A549 (cell line): ENCODE measurements at regions not wholly inside any gene's neighbourhood (a gene's known extent, or its start where the extent isn't known, plus 50 kb on each side); places are given as distances from the start of the nearest gene placed in this dataset.

ENCODE experiments used
- ATAC-seq, 2 experiments: fragments of 200-7000 bp in 1 of 2; fragments of >200 bp in 1 of 2; cut with Nextera tagmentation in 1 of 2; cut with Tn5 transposase in 1 of 2; 3 replicates each; pipeline versions ENCODE4 v1.8.0 to v1.9.1; 2018 to 2020; ENCODE audit warnings: mild to moderate bottlenecking in 1 of 2, moderate library complexity in 1 of 2
- CTCF ChIA-PET: fragments of 300-600 bp; sonication (Branson Sonifier 250); formaldehyde crosslinking; extraction: SDS; loops from one replicate; lab custom pipeline; 2021; ENCODE audit warnings: antibody characterized with exemption, inconsistent platforms; lab: Yijun Ruan, JAX
- POLR2A ChIA-PET: fragments of 350-600 bp; formaldehyde crosslinking; extraction: SDS; loops from one replicate; lab custom pipeline; 2021; ENCODE audit warnings: antibody characterized with exemption, inconsistent platforms; lab: Yijun Ruan, JAX
- DNase-seq, 2 experiments: peaks; one replicate each; pipeline versions ENCODE4 v3.0.0 to v3.0.0-alpha.2; 2011 to 2016; ENCODE audit warnings: low read depth in 1 of 2, low spot score in 1 of 2
- FAIRE-seq: peaks from 2 replicates; lab custom pipeline; 2011; peaks lifted over from hg19 to GRCh38; lab: Jason Lieb, UNC
- H3K27ac ChIP-seq, 2 experiments: fragments of >200 bp; sonication (Bioruptor Twin); formaldehyde crosslinking; 3 replicates each; pipeline ENCODE4 v1.5.1; 2016 to 2017
- H3K4me1 ChIP-seq: fragments of >200 bp; sonication (Bioruptor Twin); formaldehyde crosslinking; 3 replicates; pipeline ENCODE4 v1.6.1; 2016
- H3K4me2 ChIP-seq: fragments of >200 bp; sonication (Bioruptor Twin); formaldehyde crosslinking; 3 replicates; pipeline ENCODE4 v1.6.1; 2016
- H3K4me3 ChIP-seq: fragments of >200 bp; sonication (Bioruptor Twin); formaldehyde crosslinking; 3 replicates; pipeline ENCODE4 v1.5.1; 2016
- H3K9me3 ChIP-seq: fragments of >200 bp; sonication (Bioruptor Twin); formaldehyde crosslinking; 3 replicates; pipeline ENCODE4 v1.6.1; 2016
- CBX8 ChIP-seq: fragments of 200-600 bp; sonication (generic); IDR thresholded peaks from 2 replicates; pipeline ENCODE4 v1.6.1; 2016
- EHMT2 ChIP-seq: fragments of 200-600 bp; sonication (generic); IDR thresholded peaks from 2 replicates; pipeline ENCODE4 v1.6.1; 2016; ENCODE audit warnings: antibody characterized with exemption, low read depth, mild to moderate bottlenecking, moderate library complexity
- EP300 ChIP-seq, 2 experiments: fragments of >200 bp; sonication (Bioruptor Twin); formaldehyde crosslinking; IDR thresholded peaks; 2 replicates in 1 of 2; 3 replicates in 1 of 2; pipeline ENCODE4 v1.6.1; 2016 to 2017
- FOSL2 ChIP-seq, 2 experiments: fragments of 450-650 bp in 1 of 2; fragments of >200 bp in 1 of 2; sonication (Bioruptor Twin) in 1 of 2; formaldehyde crosslinking; IDR thresholded peaks; 2 replicates each; pipeline versions ENCODE4 v1.5.0 to v1.6.1; 2016 to 2020; ENCODE audit warnings: mild to moderate bottlenecking in 1 of 2, moderate library complexity in 1 of 2
- FOXS1 ChIP-seq: fragments of 250-450 bp; sonication (Bioruptor Pico); IDR thresholded peaks from 2 replicates; pipeline ENCODE4 v1.5.0; 2020; ENCODE audit warnings: mild to moderate bottlenecking, moderate library complexity
- HMGXB4 ChIP-seq: fragments of 250-450 bp; sonication (Bioruptor Pico); IDR thresholded peaks from 2 replicates; pipeline ENCODE4 v1.5.0; 2021; ENCODE audit warnings: mild to moderate bottlenecking, moderate library complexity, borderline replicate concordance
- JUN ChIP-seq, 2 experiments: fragments of >200 bp; sonication (Bioruptor Twin); formaldehyde crosslinking; IDR thresholded peaks; 2 replicates in 1 of 2; 3 replicates in 1 of 2; pipeline ENCODE4 v1.6.1; 2016 to 2017
- JUNB ChIP-seq: fragments of >200 bp; sonication (Bioruptor Twin); formaldehyde crosslinking; IDR thresholded peaks from 2 replicates; pipeline ENCODE4 v1.6.1; 2016
- MAFK ChIP-seq: fragments of 450-650 bp; IDR thresholded peaks from 2 replicates; pipeline ENCODE4 v1.6.1; 2014; ENCODE audit not compliant: partially characterized antibody
- MAZ ChIP-seq: fragments of 150-350 bp; IDR thresholded peaks from 2 replicates; pipeline ENCODE4 v1.6.1; 2014; ENCODE audit warnings: antibody characterized with exemption, low read depth, low read length, borderline replicate concordance
- NPAS2 ChIP-seq: fragments of 250-450 bp; sonication (Bioruptor Pico); IDR thresholded peaks from 2 replicates; pipeline ENCODE4 v1.8.0; 2022; ENCODE audit warnings: mild to moderate bottlenecking, moderate library complexity, borderline replicate concordance
- PHF8 ChIP-seq: fragments of 200-600 bp; sonication (generic); IDR thresholded peaks from 2 replicates; pipeline ENCODE4 v1.6.1; 2016; ENCODE audit warnings: low read depth, mild to moderate bottlenecking, antibody characterized with exemption, moderate library complexity, borderline replicate concordance
- RARB ChIP-seq: fragments of 250-450 bp; sonication (Bioruptor Pico); IDR thresholded peaks from 2 replicates; pipeline ENCODE4 v1.8.0; 2021; ENCODE audit warnings: mild to moderate bottlenecking, moderate library complexity
- REST ChIP-seq: fragments of 200-600 bp; sonication (generic); IDR thresholded peaks from 2 replicates; pipeline ENCODE4 v1.6.1; 2016; ENCODE audit warnings: antibody characterized with exemption, mild to moderate bottlenecking, moderate library complexity
- RFX5 ChIP-seq: fragments of 450-650 bp; IDR thresholded peaks from 2 replicates; pipeline ENCODE4 v1.7.1; 2014; ENCODE audit warnings: antibody characterized with exemption, mild to moderate bottlenecking, moderate library complexity
- RNF2 ChIP-seq: fragments of 200-600 bp; sonication (generic); IDR thresholded peaks from 2 replicates; pipeline ENCODE4 v1.6.1; 2016; ENCODE audit warnings: low read depth, mild to moderate bottlenecking, antibody characterized with exemption, moderate library complexity, borderline replicate concordance
- SREBF2 ChIP-seq: fragments of 450-650 bp; IDR thresholded peaks from 2 replicates; pipeline ENCODE4 v1.6.1; 2014; ENCODE audit warnings: mild to moderate bottlenecking, moderate library complexity
- TP53 ChIP-seq: fragments of 250-450 bp; sonication (Bioruptor Pico); IDR thresholded peaks from 2 replicates; pipeline ENCODE4 v1.5.0; 2021; ENCODE audit warnings: mild to moderate bottlenecking, moderate library complexity
- USF2 ChIP-seq: fragments of 450-650 bp; IDR thresholded peaks from 2 replicates; pipeline ENCODE4 v1.6.1; 2014; ENCODE audit warnings: antibody characterized with exemption
- ZC3H11A ChIP-seq: fragments of 450-650 bp; IDR thresholded peaks from 2 replicates; pipeline ENCODE4 v1.6.1; 2014; ENCODE audit warnings: antibody characterized with exemption, mild to moderate bottlenecking
- WGBS: methylation state at CpG from one replicate; pipeline ENCODE4 v1.1.6; 2017; ENCODE audit errors: missing lambda C conversion rate; 5-methylcytosine and 5-hydroxymethylcytosine counted together

GRCh38 chr9:102832814-102833213 is 162.3 kb upstream of the CYLC2 start:
- WGBS = 46% methylated on average over 3 of the region's 3 CpGs
- CTCF ChIA-PET = interaction anchor here (0.7 kb wide), 1 partner anchor 21 kb away, joined by 3 read pairs; no protein-coding TSS in a partner anchor
- DNase-seq (no peak), ATAC-seq (no peak)
- TF ChIP-seq JUNB (no peak), MAZ (no peak), CBX8 (no peak), ZC3H11A (no peak), RARB (CRISPR knock-in tag) (no peak)
- TF ChIP-seq, all 56 proteins: peak for 0
- FAIRE-seq = no peak
- POLR2A ChIA-PET = no interaction called here
- Histone ChIP-seq H3K27ac (no peak overlapping the region), H3K4me1 (no peaks in the 10 kb centered on the region), H3K4me3 (no peak overlapping the region), H3K4me2 (no peak overlapping the region), H3K9me3 (no peaks in the 10 kb centered on the region)

DNA sequence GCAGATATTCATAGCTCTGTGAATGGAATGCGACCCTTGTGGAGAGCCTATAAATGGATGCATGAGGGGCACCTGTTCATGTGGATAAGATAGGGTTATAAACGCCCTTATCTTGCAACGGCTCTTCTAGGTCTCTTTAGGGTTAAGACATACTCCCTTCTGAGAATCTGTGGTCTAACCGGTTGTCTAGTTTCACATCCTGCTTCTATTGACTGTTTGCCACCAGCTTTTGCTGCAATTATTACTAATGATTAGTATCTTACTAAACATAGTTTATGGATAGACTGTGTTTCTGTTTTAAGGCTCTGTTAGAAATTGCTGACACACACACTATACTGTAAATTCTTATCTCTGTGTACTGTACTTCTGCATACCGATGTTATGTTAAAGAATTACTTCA is 198.9 kb upstream of the CYLC2 start:
- ATAC-seq = no peak
- POLR2A ChIA-PET = no interaction called here
- Histone ChIP-seq H3K4me1 (no peaks in the 10 kb centered on the region), H3K4me3 (no peak overlapping the region), H3K27ac (no peak overlapping the region), H3K9me3 (0 out of 3 replicates have a peak, but pooled peaks cover 3% of the 10 kb centered on the region), H3K4me2 (no peak overlapping the region)
- 9% methylated on average over 5 of the region's 5 CpGs for WGBS
- TF ChIP-seq RNF2 (no peak), MAFK (peak; percentile 68)
- CTCF ChIA-PET = no interaction called here
- no peak for FAIRE-seq
- DNase-seq = no peak

DNA sequence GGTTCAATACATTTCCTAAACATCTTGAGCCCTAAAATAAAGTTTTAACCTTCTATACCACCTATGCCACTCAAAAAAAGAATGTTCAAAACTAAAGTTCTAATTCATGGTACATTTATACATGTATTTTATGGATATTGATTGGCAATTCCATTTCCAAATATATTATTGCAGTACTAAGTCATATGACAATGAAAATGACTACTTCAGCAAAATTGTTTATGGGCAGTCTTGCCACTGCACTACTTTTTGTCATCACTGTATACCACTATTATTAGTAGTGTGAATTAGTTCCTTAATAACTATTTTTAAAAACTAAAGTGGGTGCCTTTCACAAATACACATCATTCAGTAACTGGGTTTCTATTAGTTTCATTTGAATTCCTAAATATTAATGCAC is 199.6 kb upstream of the CYLC2 start:
- FAIRE-seq (no peak), ATAC-seq (no peak), DNase-seq (no peak)
- no peak overlapping the region for H3K4me2 ChIP-seq
- POLR2A ChIA-PET = no interaction called here
- H3K4me3 ChIP-seq = no peak overlapping the region
- TF ChIP-seq ZC3H11A (no peak), MAFK (peak; percentile 55)
- TF ChIP-seq, all 56 proteins: peak for 1
- Histone ChIP-seq H3K9me3 (0 out of 3 replicates have a peak, but pooled peaks cover 3% of the 10 kb centered on the region), H3K27ac (no peak overlapping the region), H3K4me1 (no peaks in the 10 kb centered on the region)
- CTCF ChIA-PET = no interaction called here

DNA sequence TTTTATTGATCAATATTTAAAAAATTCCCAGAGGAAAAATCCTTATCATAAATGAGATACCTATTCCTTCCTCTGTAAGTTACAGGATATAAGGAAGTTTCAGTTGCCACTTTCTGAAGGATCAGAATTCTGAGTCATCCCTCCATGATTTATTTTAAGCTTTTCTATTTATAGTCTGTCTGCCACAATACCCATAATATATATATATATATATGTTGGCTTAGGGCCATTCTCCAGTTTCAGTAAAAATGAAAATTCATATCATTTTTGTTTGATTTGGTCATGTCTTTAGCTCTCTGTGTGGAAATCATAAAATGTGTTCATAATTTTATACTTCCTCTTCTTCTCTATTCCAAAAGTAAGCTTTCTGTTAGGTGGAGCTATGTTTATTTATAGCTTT is 215.8 kb upstream of the CYLC2 start:
- FAIRE-seq (no peak), ATAC-seq (no peak), DNase-seq (no peak)
- TF ChIP-seq RFX5 = no peak
- no peak for TF ChIP-seq NPAS2
- TF ChIP-seq MAFK = no peak
- TF ChIP-seq USF2 = no peak
- no peak for TF ChIP-seq ZC3H11A
- TF ChIP-seq FOXS1 (CRISPR knock-in tag) = no peak
- no peak for TF ChIP-seq HMGXB4 (CRISPR knock-in tag)
- TF ChIP-seq JUN (IDR thresholded peaks at IDR 0.05) = no peak
- TF ChIP-seq EHMT2 = no peak
- no peak for TF ChIP-seq EP300 (IDR thresholded peaks at IDR 0.05)
- TF ChIP-seq PHF8 = no peak
- TF ChIP-seq SREBF2 = no peak
- TF ChIP-seq REST = no peak
- no peak for TF ChIP-seq FOSL2 (IDR thresholded peaks at IDR 0.05)
- TF ChIP-seq FOSL2 (CRISPR knock-in tag; IDR thresholded peaks at IDR 0.05) = no peak
- TF ChIP-seq TP53 = no peak
- ChIA-PET CTCF (no interaction called here), POLR2A (no interaction called here)
- H3K27ac ChIP-seq = no peak overlapping the region
- no peaks in the 10 kb centered on the region for H3K9me3 ChIP-seq
- no peaks in the 10 kb centered on the region for H3K4me1 ChIP-seq
- H3K4me3 ChIP-seq = no peak overlapping the region
- no peak overlapping the region for H3K4me2 ChIP-seq
